ENCODE measurements at regions not wholly inside any gene's neighbourhood (a gene's known extent, or its start where the extent isn't known, plus 50 kb on each side); places are given as distances from the start of the nearest gene placed in this dataset.

DNA sequence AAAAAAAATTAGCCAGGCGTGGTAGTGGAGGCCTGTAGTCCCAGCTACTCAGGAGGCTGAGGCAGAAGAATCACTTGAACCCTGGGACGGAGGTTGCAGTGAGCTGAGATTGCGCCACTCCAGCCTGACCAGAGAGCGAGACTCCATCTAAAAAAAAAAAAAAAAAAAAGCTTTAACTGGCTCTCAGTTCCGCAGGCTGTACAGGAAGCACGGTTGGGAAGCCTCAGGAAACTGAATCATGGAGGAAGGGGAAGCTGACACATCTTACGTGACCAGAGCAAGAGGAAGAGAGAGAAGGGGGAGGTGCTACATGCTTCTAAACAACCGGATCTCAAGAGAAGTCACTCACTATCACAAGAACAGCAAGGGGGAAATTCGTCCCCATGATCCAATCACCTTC, 505.6 kb upstream of the SLC8A1 start:
- TF ChIP-seq, protein P1, sequence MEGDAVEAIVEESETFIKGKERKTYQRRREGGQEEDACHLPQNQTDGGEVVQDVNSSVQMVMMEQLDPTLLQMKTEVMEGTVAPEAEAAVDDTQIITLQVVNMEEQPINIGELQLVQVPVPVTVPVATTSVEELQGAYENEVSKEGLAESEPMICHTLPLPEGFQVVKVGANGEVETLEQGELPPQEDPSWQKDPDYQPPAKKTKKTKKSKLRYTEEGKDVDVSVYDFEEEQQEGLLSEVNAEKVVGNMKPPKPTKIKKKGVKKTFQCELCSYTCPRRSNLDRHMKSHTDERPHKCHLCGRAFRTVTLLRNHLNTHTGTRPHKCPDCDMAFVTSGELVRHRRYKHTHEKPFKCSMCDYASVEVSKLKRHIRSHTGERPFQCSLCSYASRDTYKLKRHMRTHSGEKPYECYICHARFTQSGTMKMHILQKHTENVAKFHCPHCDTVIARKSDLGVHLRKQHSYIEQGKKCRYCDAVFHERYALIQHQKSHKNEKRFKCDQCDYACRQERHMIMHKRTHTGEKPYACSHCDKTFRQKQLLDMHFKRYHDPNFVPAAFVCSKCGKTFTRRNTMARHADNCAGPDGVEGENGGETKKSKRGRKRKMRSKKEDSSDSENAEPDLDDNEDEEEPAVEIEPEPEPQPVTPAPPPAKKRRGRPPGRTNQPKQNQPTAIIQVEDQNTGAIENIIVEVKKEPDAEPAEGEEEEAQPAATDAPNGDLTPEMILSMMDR (IDR thresholded peaks at IDR 0.05), result no peak
- TF ChIP-seq POLR2A (IDR thresholded peaks at IDR 0.05), result no peak
